ENCODE measurements at regions not wholly inside any gene's neighbourhood (a gene's known extent, or its start where the extent isn't known, plus 50 kb on each side); places are given as distances from the start of the nearest gene placed in this dataset.

GRCh38 chr3:182460303-182460702, 333.0 kb upstream of the ATP11B start:
- TF ChIP-seq EZH2phosphoT487 (IDR thresholded peaks at IDR 0.05; ENCODE audit: borderline replicate concordance, low read length): no peak
- TF ChIP-seq CTCF (IDR thresholded peaks at IDR 0.05; ENCODE audit: low read depth, low read length, poor library complexity, severe bottlenecking): no peak
